Muscle of leg (tissue), 3 donors: ENCODE measurements at regions not wholly inside any gene's neighbourhood (a gene's known extent, or its start where the extent isn't known, plus 50 kb on each side); places are given as distances from the start of the nearest gene placed in this dataset.
"Not testable (repeated sequence)": the region's sequence is repeated elsewhere in the genome, so short reads cannot be mapped to it uniquely, and the experiment has no call there.

ENCODE experiments used
- DNase-seq: peaks from one replicate; pipeline ENCODE4 v3.0.0; 2013
- H3K27ac ChIP-seq: one replicate; pipeline ENCODE4 v1.5.1; 2013; ENCODE audit warnings: mild to moderate bottlenecking, low read length, control low read depth
- H3K27me3 ChIP-seq: one replicate; pipeline ENCODE4 v1.6.1; 2013; ENCODE audit warnings: low read length; ENCODE audit not compliant: control insufficient read depth, insufficient read depth
- H3K36me3 ChIP-seq: one replicate; pipeline ENCODE4 v1.6.1; 2013; ENCODE audit warnings: low read length; ENCODE audit not compliant: control insufficient read depth, insufficient read depth
- H3K4me1 ChIP-seq: one replicate; pipeline ENCODE4 v1.6.1; 2013; ENCODE audit warnings: low read length; ENCODE audit not compliant: control insufficient read depth, insufficient read depth
- H3K4me3 ChIP-seq: one replicate; pipeline ENCODE4 v1.5.1; 2013; ENCODE audit warnings: low read length, control low read depth
- H3K9me3 ChIP-seq: replicated peaks from 2 replicates; pipeline ENCODE4 v1.6.1; 2013; ENCODE audit warnings: low read depth, low read length; ENCODE audit not compliant: control insufficient read depth
- WGBS: methylation state at CpG from one replicate; pipeline ENCODE4 v1.1.5; 2013; ENCODE audit warnings: missing lambda C conversion rate; ENCODE audit not compliant: insufficient coverage; 5-methylcytosine and 5-hydroxymethylcytosine counted together

- no peak overlapping the region for H3K4me3 ChIP-seq
- H3K4me1 ChIP-seq: no peaks in the 10 kb centered on the region
- H3K36me3 ChIP-seq: no peaks in the 10 kb centered on the region
- no peak for DNase-seq
- H3K9me3 ChIP-seq: no peaks in the 10 kb centered on the region
- H3K27ac ChIP-seq: no peak overlapping the region
- WGBS: no CpG with 5 or more reads among the region's 2 CpGs
- no peaks in the 10 kb centered on the region for H3K27me3 ChIP-seq
Measured at GRCh38 chr5:5752844-5753243, 330.4 kb downstream of the ICE1 start.

- Histone ChIP-seq H3K4me3 (no peak overlapping the region), H3K27ac (no peak overlapping the region), H3K36me3 (no peaks in the 10 kb centered on the region), H3K4me1 (no peaks in the 10 kb centered on the region), H3K9me3 (no peaks in the 10 kb centered on the region), H3K27me3 (no peaks in the 10 kb centered on the region)
- no peak for DNase-seq
- WGBS: 0% methylated on average over 1 of the region's 7 CpGs
Measured at GRCh38 chr5:5751987-5752386, 329.5 kb downstream of the ICE1 start.

GRCh38 chr5:5751498-5751897, 329.0 kb downstream of the ICE1 start:
- no peaks in the 10 kb centered on the region for H3K9me3 ChIP-seq
- no peaks in the 10 kb centered on the region for H3K36me3 ChIP-seq
- H3K27me3 ChIP-seq: no peaks in the 10 kb centered on the region
- no peak overlapping the region for H3K27ac ChIP-seq
- no peaks in the 10 kb centered on the region for H3K4me1 ChIP-seq
- no peak overlapping the region for H3K4me3 ChIP-seq
- DNase-seq: no peak
- WGBS: no CpG with 5 or more reads among the region's 4 CpGs

- H3K27me3 ChIP-seq: no peaks in the 10 kb centered on the region
- H3K36me3 ChIP-seq: no peaks in the 10 kb centered on the region
- H3K4me1 ChIP-seq: no peaks in the 10 kb centered on the region
- no peak for DNase-seq
- H3K9me3 ChIP-seq: peaks cover 11% of the 10 kb centered on the region
- H3K27ac ChIP-seq: no peak overlapping the region
- H3K4me3 ChIP-seq: no peak overlapping the region
Measured at GRCh38 chr5:5741418-5741817, 318.9 kb downstream of the ICE1 start.

- DNase-seq: no peak
- Histone ChIP-seq H3K27me3 (no peaks in the 10 kb centered on the region), H3K4me3 (no peak overlapping the region), H3K36me3 (no peaks in the 10 kb centered on the region), H3K4me1 (no peaks in the 10 kb centered on the region), H3K9me3 (peaks cover 3% of the 10 kb centered on the region), H3K27ac (no peak overlapping the region)
- WGBS: 100% methylated on average over 1 of the region's 3 CpGs
Measured at GRCh38 chr5:5739490-5739945, 317.0 kb downstream of the ICE1 start.

- no peaks in the 10 kb centered on the region for H3K36me3 ChIP-seq
- H3K4me3 ChIP-seq: no peak overlapping the region
- WGBS: no CpG with 5 or more reads among the region's 2 CpGs
Measured at GRCh38 chr5:5738797-5739489, 316.5 kb downstream of the ICE1 start.

GRCh38 chr5:5736007-5736406, 313.5 kb downstream of the ICE1 start:
- WGBS: 68% methylated on average over 2 of the region's 2 CpGs
- no peak for DNase-seq

More at GRCh38 chr5:5738797-5739489, 316.5 kb downstream of the ICE1 start:
- no peaks in the 10 kb centered on the region for H3K27me3 ChIP-seq
- no peak overlapping the region for H3K27ac ChIP-seq
- no peak for DNase-seq
- H3K9me3 ChIP-seq: peaks cover 3% of the 10 kb centered on the region
- no peaks in the 10 kb centered on the region for H3K4me1 ChIP-seq

GRCh38 chr5:5733058-5733457, 310.6 kb downstream of the ICE1 start:
- not testable (repeated sequence) for DNase-seq, H3K9me3 ChIP-seq, H3K27ac ChIP-seq, H3K27me3 ChIP-seq, H3K4me1 ChIP-seq, H3K36me3 ChIP-seq, H3K4me3 ChIP-seq
- WGBS: 100% methylated on average over 1 of the region's 2 CpGs

More at GRCh38 chr5:5736007-5736406, 313.5 kb downstream of the ICE1 start:
- Histone ChIP-seq H3K36me3 (no peaks in the 10 kb centered on the region), H3K27me3 (no peaks in the 10 kb centered on the region), H3K4me1 (no peaks in the 10 kb centered on the region), H3K9me3 (no peaks in the 10 kb centered on the region), H3K4me3 (no peak overlapping the region), H3K27ac (no peak overlapping the region)

GRCh38 chr5:5726401-5726800, 303.9 kb downstream of the ICE1 start:
- H3K36me3 ChIP-seq: no peaks in the 10 kb centered on the region
- no peaks in the 10 kb centered on the region for H3K27me3 ChIP-seq
- no peaks in the 10 kb centered on the region for H3K9me3 ChIP-seq
- no peak overlapping the region for H3K4me3 ChIP-seq
- 80% methylated on average over 1 of the region's 6 CpGs for WGBS
- no peak overlapping the region for H3K27ac ChIP-seq
- H3K4me1 ChIP-seq: no peaks in the 10 kb centered on the region
- DNase-seq: no peak

GRCh38 chr5:5721881-5722280, 299.4 kb downstream of the ICE1 start:
- Histone ChIP-seq H3K9me3 (no peaks in the 10 kb centered on the region), H3K36me3 (no peaks in the 10 kb centered on the region), H3K27ac (no peak overlapping the region), H3K4me3 (no peak overlapping the region), H3K4me1 (no peaks in the 10 kb centered on the region), H3K27me3 (no peaks in the 10 kb centered on the region)
- WGBS: no CpG with 5 or more reads among the region's 3 CpGs
- no peak for DNase-seq

GRCh38 chr5:5719292-5719691, 296.8 kb downstream of the ICE1 start:
- Histone ChIP-seq H3K4me1 (no peaks in the 10 kb centered on the region), H3K36me3 (no peaks in the 10 kb centered on the region), H3K9me3 (no peaks in the 10 kb centered on the region), H3K27me3 (no peaks in the 10 kb centered on the region), H3K27ac (no peak overlapping the region), H3K4me3 (no peak overlapping the region)
- no CpG with 5 or more reads among the region's 5 CpGs for WGBS
- DNase-seq: no peak
